Pancreas (tissue), 10 donors: ENCODE measurements at regions not wholly inside any gene's neighbourhood (a gene's known extent, or its start where the extent isn't known, plus 50 kb on each side); places are given as distances from the start of the nearest gene placed in this dataset.
A peak's percentile ranks its signal among the peaks of the same experiment; 100 is the strongest.

Experiments used
- ATAC-seq, 4 donors: fragments of 200-7000 bp; cut with Tn5 transposase; one replicate each; pipeline versions ENCODE4 v1.8.0 to v1.9.1; 2020; ENCODE audit warnings: mild to moderate bottlenecking in 4 of 4, moderate library complexity in 4 of 4
- DNase-seq, 6 donors: peaks; one replicate each; pipeline ENCODE4 v3.0.0-alpha.2; 2020
- FAIRE-seq: peaks from 2 replicates; lab custom pipeline; 2012; peaks lifted over from hg19 to GRCh38; lab: Jason Lieb, UNC
- H3K27ac ChIP-seq, 4 donors: fragments of 200-600 bp; sonication (generic); 1 replicate in 3 of 4; 2 replicates in 1 of 4; pipeline versions ENCODE4 v1.5.0 to v1.8.0; 2020
- H3K27me3 ChIP-seq, 4 donors: fragments of 200-600 bp; one replicate each; pipeline ENCODE4 v1.8.0; 2021
- H3K36me3 ChIP-seq, 3 donors: fragments of 200-600 bp; sonication (generic) in 1 of 3; one replicate each; pipeline versions ENCODE4 v1.5.0 to v1.8.0; 2020 to 2021
- H3K4me1 ChIP-seq, 3 donors: fragments of 200-600 bp; one replicate each; pipeline ENCODE4 v1.8.0; 2021
- H3K4me3 ChIP-seq, 4 donors: fragments of 200-600 bp; sonication (generic) in 2 of 4; one replicate each; pipeline versions ENCODE4 v1.5.0 to v1.8.0; 2020 to 2021
- H3K9me3 ChIP-seq, 4 donors: fragments of 200-600 bp; one replicate each; pipeline ENCODE4 v1.8.0; 2021
- CTCF ChIP-seq, 4 donors: fragments of 200-600 bp; sonication (generic) in 3 of 4; IDR thresholded peaks; one replicate each; pipeline versions ENCODE4 v1.5.0 to v1.8.0; 2021; ENCODE audit warnings: antibody characterized with exemption in 4 of 4
- WGBS, 2 donors: extraction: QIAGEN DNeasy Blood & Tissue Kit; methylation state at CpG; one replicate each; pipeline ENCODE4 v1.1.7; 2013; 5-methylcytosine and 5-hydroxymethylcytosine counted together
- intact Hi-C, 3 donors: fragments of 100-400 bp; cut with DNase I; formaldehyde crosslinking; loops; one replicate each; pipeline versions ENCODE4 v1.11.1 to v1.14.2; 2022
- donor health status: healthy with polysubstance abuse.
- donor health status: DM: no; HTN: no; CAD: no; lungs with moderate emphysema.
- donor health status: DM: no; HTN: no; CAD: no.
- donor health status: control.
- donor health status: control.
- donor health status: Bipolar disorder and iron deficiency.
- donor health status: DM: yes; HTN: yes; CAD: no.
- donor health status: DM: no; HTN: no; CAD: no.
- donor health status: DM: no; HTN: no; CAD: no.
- donor health status: DM: yes; HTN: yes; CAD: no.

GRCh38 chr9:38120961-38121360 lies 51.9 kb upstream of the SHB start:
- no peak for TF ChIP-seq CTCF (IDR thresholded peaks at IDR 0.05)
- FAIRE-seq (no peak), ATAC-seq (no peak), DNase-seq (peak in 1 of 6 donors; percentile 6)
- no peaks in the 10 kb centered on the region for H3K27me3 ChIP-seq
- H3K4me3 ChIP-seq, result no peak overlapping the region
- no peaks in the 10 kb centered on the region for H3K9me3 ChIP-seq
- no peaks in the 10 kb centered on the region for H3K36me3 ChIP-seq
- intact Hi-C loops, result no loop called here
- 94 to 99% methylated on average over 5 to 6 of the region's 6 CpGs for WGBS, 2 donors
- H3K27ac ChIP-seq, result no peak overlapping the region
- peaks cover 0 to 3% (median 0%) of the 10 kb centered on the region in 3 donors for H3K4me1 ChIP-seq

GRCh38 chr9:38119560-38120236 lies 50.7 kb upstream of the SHB start:
- Histone ChIP-seq H3K27me3 (no peaks in the 10 kb centered on the region), H3K9me3 (no peaks in the 10 kb centered on the region), H3K27ac (no peak overlapping the region), H3K4me3 (no peak overlapping the region), H3K4me1 (peaks cover 0 to 3% (median 0%) of the 10 kb centered on the region in 3 donors), H3K36me3 (no peaks in the 10 kb centered on the region)
- WGBS, 2 donors, result 42 to 47% methylated on average over 5 of the region's 5 CpGs
- ATAC-seq, result peak in 2 of 4 donors; percentile 35 to 56
- TF ChIP-seq CTCF (IDR thresholded peaks at IDR 0.05), result no peak
- peak in 1 of 6 donors; percentile 3 for DNase-seq
- intact Hi-C loops, result no loop called here
- FAIRE-seq, result no peak

GRCh38 chr9:38118862-38119438 lies 49.9 kb upstream of the SHB start:
- Histone ChIP-seq H3K4me1 (peaks cover 0 to 3% (median 0%) of the 10 kb centered on the region in 3 donors), H3K27ac (no peak overlapping the region), H3K36me3 (no peaks in the 10 kb centered on the region), H3K27me3 (no peaks in the 10 kb centered on the region), H3K4me3 (no peak overlapping the region), H3K9me3 (no peaks in the 10 kb centered on the region)
- FAIRE-seq (no peak), ATAC-seq (no peak), DNase-seq (peak in 2 of 6 donors; percentile 1 to 23)
- intact Hi-C loops, result no loop called here
- no peak for TF ChIP-seq CTCF (IDR thresholded peaks at IDR 0.05)
- WGBS, 2 donors, result 81 to 87% methylated on average over 8 of the region's 8 CpGs
